Left lobe of liver (tissue), 2 donors: ENCODE measurements at regions not wholly inside any gene's neighbourhood (a gene's known extent, or its start where the extent isn't known, plus 50 kb on each side); places are given as distances from the start of the nearest gene placed in this dataset.
A peak's percentile ranks its signal among the peaks of the same experiment; 100 is the strongest.

Experiments used
- ATAC-seq: fragments of 200-7000 bp; cut with Tn5 transposase; one replicate; pipeline ENCODE4 v1.9.1; 2020; ENCODE audit warnings: mild to moderate bottlenecking, moderate library complexity
- DNase-seq: peaks from one replicate; pipeline ENCODE4 v3.0.0-alpha.2; 2020; ENCODE audit warnings: low spot score
- donor health status: DM: no; HTN: no; CAD: no; lungs with moderate emphysema.
- donor health status: DM: no; HTN: yes; CAD: no.

- ATAC-seq (peak; percentile 90), DNase-seq (peak; percentile 75)
These were observed 57.2 kb upstream of the PRDM11 start for GRCh38 chr11:45089251-45089650.

- DNase-seq (no peak), ATAC-seq (no peak)
These were observed 56.6 kb upstream of the PRDM11 start for GRCh38 chr11:45089676-45090499.

- peak; percentile 51 for ATAC-seq
- no peak for DNase-seq
These were observed 55.8 kb upstream of the PRDM11 start for GRCh38 chr11:45090607-45091006.

- DNase-seq (peak; percentile 42), ATAC-seq (no peak)
These were observed 54.7 kb upstream of the PRDM11 start for GRCh38 chr11:45091563-45092403.

GRCh38 chr11:45092404-45092785, 54.0 kb upstream of the PRDM11 start:
- no peak for ATAC-seq
- DNase-seq: peak; percentile 6

- no peak for ATAC-seq
- peak; percentile 18 for DNase-seq
These were observed 53.3 kb upstream of the PRDM11 start for GRCh38 chr11:45092901-45093760.

- DNase-seq: peak; percentile 32
These were observed 52.5 kb upstream of the PRDM11 start for GRCh38 chr11:45093761-45094455.

GRCh38 chr11:45094958-45095690, 51.3 kb upstream of the PRDM11 start:
- peak; percentile 27 for DNase-seq
- ATAC-seq: no peak

More at GRCh38 chr11:45093761-45094455, 52.5 kb upstream of the PRDM11 start:
- no peak for ATAC-seq

GRCh38 chr11:45095691-45096010, 50.8 kb upstream of the PRDM11 start:
- ATAC-seq (no peak), DNase-seq (no peak)

- ATAC-seq (no peak), DNase-seq (no peak)
These were observed 49.8 kb upstream of the PRDM11 start for GRCh38 chr11:45096636-45097035.
